Non-pigmented ciliary epithelial cell (primary cell): ENCODE measurements at regions not wholly inside any gene's neighbourhood (a gene's known extent, or its start where the extent isn't known, plus 50 kb on each side); places are given as distances from the start of the nearest gene placed in this dataset.

Experiments
- DNase-seq: peaks from one replicate; pipeline ENCODE4 v3.0.0-alpha.2; 2010; ENCODE audit warnings: low read depth

GRCh38 chr13:73616861-73617260, 517.3 kb downstream of the KLF12 start:
- no peak for DNase-seq

GRCh38 chr13:73610799-73611592, 523.2 kb downstream of the KLF12 start:
- no peak for DNase-seq

- DNase-seq: no peak
Observed at GRCh38 chr13:73608711-73609485, 525.3 kb downstream of the KLF12 start.

- DNase-seq: no peak
Observed at GRCh38 chr13:73608157-73608516, 526.1 kb downstream of the KLF12 start.

GRCh38 chr13:73607489-73608156, 526.6 kb downstream of the KLF12 start:
- no peak for DNase-seq

- no peak for DNase-seq
Observed at GRCh38 chr13:73603646-73604045, 530.6 kb downstream of the KLF12 start.

GRCh38 chr13:73602295-73602694, 531.9 kb downstream of the KLF12 start:
- no peak for DNase-seq

GRCh38 chr13:73601708-73602107, 532.5 kb downstream of the KLF12 start:
- no peak for DNase-seq

GRCh38 chr13:73599232-73600128, 534.7 kb downstream of the KLF12 start:
- DNase-seq: no peak

- no peak for DNase-seq
Observed at GRCh38 chr13:73598020-73598712, 536.0 kb downstream of the KLF12 start.

- DNase-seq: no peak
Observed at GRCh38 chr13:73596382-73596781, 537.6 kb downstream of the KLF5 start.

GRCh38 chr13:73593199-73593765, 534.5 kb downstream of the KLF5 start:
- DNase-seq: no peak

- no peak for DNase-seq
Observed at GRCh38 chr13:73591861-73592260, 533.1 kb downstream of the KLF5 start.

GRCh38 chr13:73590795-73591194, 532.0 kb downstream of the KLF5 start:
- DNase-seq: no peak

- DNase-seq: no peak
Observed at GRCh38 chr13:73585236-73585635, 526.4 kb downstream of the KLF5 start.

GRCh38 chr13:73583331-73583730, 524.5 kb downstream of the KLF5 start:
- DNase-seq: no peak

GRCh38 chr13:73580513-73581267, 521.9 kb downstream of the KLF5 start:
- no peak for DNase-seq

- no peak for DNase-seq
Observed at GRCh38 chr13:73579574-73580274, 520.9 kb downstream of the KLF5 start.

GRCh38 chr13:73578251-73578875, 519.6 kb downstream of the KLF5 start:
- no peak for DNase-seq
